ENCODE measurements at regions not wholly inside any gene's neighbourhood (a gene's known extent, or its start where the extent isn't known, plus 50 kb on each side); places are given as distances from the start of the nearest gene placed in this dataset.

- H3K9me3 Mint-ChIP-seq: peaks cover 99% of the 10 kb centered on the region
- DNase-seq (ENCODE audit: low spot score) (no peak), ATAC-seq (no peak)
- no peaks in the 10 kb centered on the region for H3K4me1 ChIP-seq (ENCODE audit: insufficient read depth)
- H3K36me3 ChIP-seq (ENCODE audit: insufficient read depth): peaks cover 2% of the 10 kb centered on the region; the same call in 1 of the 2 replicates
- no peaks in the 10 kb centered on the region for H3F3A ChIP-seq (replicated peaks; ENCODE audit: low read depth)
- H3K27me3 Mint-ChIP-seq (ENCODE audit: insufficient read depth, low read depth, poor library complexity): peaks cover 4% of the 10 kb centered on the region
- H3K79me2 ChIP-seq (replicated peaks; ENCODE audit: insufficient read depth): no peaks in the 10 kb centered on the region
- H3K9me2 ChIP-seq (ENCODE audit: insufficient read depth): no peaks in the 10 kb centered on the region
- H2AFZ ChIP-seq: no peak overlapping the region
- no peak overlapping the region for H3K27ac ChIP-seq (ENCODE audit: low read depth)
- H3K4me1 Mint-ChIP-seq: no peaks in the 10 kb centered on the region
- peaks cover 43% of the 10 kb centered on the region for H3K36me3 Mint-ChIP-seq (ENCODE audit: low read depth)
- H3K4me3 Mint-ChIP-seq: no peak overlapping the region
- no peak overlapping the region for H3K4me3 ChIP-seq
- no peak overlapping the region for H3K4me2 ChIP-seq
- TF ChIP-seq ZNF462 (CRISPR knock-in tag; IDR thresholded peaks at IDR 0.05): no peak
- TF ChIP-seq EZH2phosphoT487 (IDR thresholded peaks at IDR 0.05; ENCODE audit: unreplicated experiment): no peak
- TF ChIP-seq POLR2AphosphoS5 (IDR thresholded peaks at IDR 0.05; ENCODE audit: low read depth): no peak
- TF ChIP-seq ZNF331 (CRISPR knock-in tag; IDR thresholded peaks at IDR 0.05; ENCODE audit: low read depth): no peak
- TF ChIP-seq ETS1 (IDR thresholded peaks at IDR 0.05): no peak
- no peak for TF ChIP-seq ZNF114 (CRISPR knock-in tag; IDR thresholded peaks at IDR 0.05)
- TF ChIP-seq NANOG (IDR thresholded peaks at IDR 0.05; ENCODE audit: borderline replicate concordance): no peak
- no peak for TF ChIP-seq JUNB (IDR thresholded peaks at IDR 0.05; ENCODE audit: unreplicated experiment)
- H4K20me1 ChIP-seq (replicated peaks; ENCODE audit: insufficient read depth): no peaks in the 10 kb centered on the region
- H3K27ac Mint-ChIP-seq: no peak overlapping the region
- no peaks in the 10 kb centered on the region for H3K27me3 ChIP-seq (ENCODE audit: insufficient read depth)
Measured at GRCh38 chr7:68152205-68152604, 1155.6 kb downstream of the TYW1 start.
